Erythroblast (primary cell): ENCODE measurements at regions not wholly inside any gene's neighbourhood (a gene's known extent, or its start where the extent isn't known, plus 50 kb on each side); places are given as distances from the start of the nearest gene placed in this dataset.

ENCODE experiments used
- GATA1 ChIP-seq: IDR thresholded peaks from 2 replicates; pipeline ENCODE4 v1.6.1; 2011; ENCODE audit warnings: low read depth, mild to moderate bottlenecking, control low read depth, low read length, moderate library complexity
- POLR2A ChIP-seq: IDR thresholded peaks from 2 replicates; pipeline ENCODE4 v1.6.1; 2011; ENCODE audit warnings: mild to moderate bottlenecking, low read length

DNA sequence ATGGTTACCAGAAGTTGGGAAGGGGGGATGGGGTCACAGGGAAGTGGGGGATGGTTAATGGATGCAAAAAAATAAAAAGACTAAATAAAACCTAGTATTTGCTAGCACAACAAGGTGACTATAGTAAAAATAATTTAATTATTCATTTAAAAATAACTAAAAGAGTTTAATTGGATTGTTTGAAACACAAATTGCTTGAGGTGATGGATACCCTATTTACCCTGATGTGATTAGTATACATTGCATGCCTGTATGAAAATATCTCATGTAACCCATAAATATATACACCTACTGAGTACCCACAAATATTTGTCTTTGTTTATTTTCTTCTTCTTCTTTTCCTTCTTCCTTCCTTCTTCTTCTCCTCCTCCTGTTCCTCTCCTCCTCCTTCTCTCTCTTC is 57.8 kb upstream of the MACF1 start:
- no peak for TF ChIP-seq POLR2A
- no peak for TF ChIP-seq GATA1
